ENCODE measurements at regions not wholly inside any gene's neighbourhood (a gene's known extent, or its start where the extent isn't known, plus 50 kb on each side); places are given as distances from the start of the nearest gene placed in this dataset.

GRCh38 chr6:76275746-76276145 is 203.3 kb upstream of the IMPG1 start:
- intact Hi-C loops (cut with DNase I; ENCODE audit: low total_unique reads), result no loop called here
- Histone ChIP-seq H3K36me3 (no peaks in the 10 kb centered on the region), H3K4me1 (no peaks in the 10 kb centered on the region), H3K9me3 (peaks cover 8 to 12% of the 10 kb centered on the region in 2 donors), H3K27ac (no peak overlapping the region), H3K4me3 (no peak overlapping the region), H3K27me3 (no peaks in the 10 kb centered on the region)
- TF ChIP-seq POLR2A (IDR thresholded peaks at IDR 0.05) (no peak), POLR2AphosphoS5 (IDR thresholded peaks at IDR 0.05) (no peak), CTCF (IDR thresholded peaks at IDR 0.05) (no peak)
- no peak for DNase-seq (ENCODE audit: low spot score in 2 of 2)

- Histone ChIP-seq H3K36me3 (no peaks in the 10 kb centered on the region), H3K9me3 (peaks cover 11 to 30% of the 10 kb centered on the region in 2 donors), H3K4me3 (no peak overlapping the region), H3K27ac (no peak overlapping the region), H3K4me1 (no peaks in the 10 kb centered on the region), H3K27me3 (no peaks in the 10 kb centered on the region)
- TF ChIP-seq POLR2A (IDR thresholded peaks at IDR 0.05) (no peak), POLR2AphosphoS5 (IDR thresholded peaks at IDR 0.05) (no peak), CTCF (IDR thresholded peaks at IDR 0.05) (no peak)
- intact Hi-C loops (cut with DNase I; ENCODE audit: low total_unique reads), result no loop called here
- DNase-seq (ENCODE audit: low spot score in 2 of 2), result no peak
Observed at GRCh38 chr6:76264468-76264867, 192.0 kb upstream of the IMPG1 start.

GRCh38 chr6:76262240-76262639 is 189.8 kb upstream of the IMPG1 start:
- Histone ChIP-seq H3K36me3 (no peaks in the 10 kb centered on the region), H3K4me1 (no peaks in the 10 kb centered on the region), H3K9me3 (peaks cover 11 to 22% of the 10 kb centered on the region in 2 donors), H3K27ac (no peak overlapping the region), H3K4me3 (no peak overlapping the region), H3K27me3 (no peaks in the 10 kb centered on the region)
- no peak for TF ChIP-seq CTCF (IDR thresholded peaks at IDR 0.05)
- TF ChIP-seq POLR2AphosphoS5 (IDR thresholded peaks at IDR 0.05), result no peak
- no peak for TF ChIP-seq POLR2A (IDR thresholded peaks at IDR 0.05)
- DNase-seq (ENCODE audit: low spot score in 2 of 2), result no peak
- intact Hi-C loops (cut with DNase I; ENCODE audit: low total_unique reads), result no loop called here

GRCh38 chr6:76250666-76251065 is 178.2 kb upstream of the IMPG1 start:
- Histone ChIP-seq H3K4me1 (no peaks in the 10 kb centered on the region), H3K36me3 (no peaks in the 10 kb centered on the region), H3K27me3 (no peaks in the 10 kb centered on the region), H3K9me3 (no peaks in the 10 kb centered on the region), H3K27ac (no peak overlapping the region), H3K4me3 (no peak overlapping the region)
- intact Hi-C loops (cut with DNase I; ENCODE audit: low total_unique reads), result no loop called here
- no peak for DNase-seq (ENCODE audit: low spot score in 2 of 2)
- no peak for TF ChIP-seq POLR2AphosphoS5 (IDR thresholded peaks at IDR 0.05)

- no peaks in the 10 kb centered on the region for H3K4me1 ChIP-seq
- no peaks in the 10 kb centered on the region for H3K36me3 ChIP-seq
- no peak for TF ChIP-seq POLR2AphosphoS5 (IDR thresholded peaks at IDR 0.05)
- TF ChIP-seq POLR2A (IDR thresholded peaks at IDR 0.05), result no peak
- TF ChIP-seq CTCF (IDR thresholded peaks at IDR 0.05), result no peak
- intact Hi-C loops (cut with DNase I; ENCODE audit: low total_unique reads), result no loop called here
- no peak for DNase-seq (ENCODE audit: low spot score in 2 of 2)
- H3K27me3 ChIP-seq, result no peaks in the 10 kb centered on the region
- no peak overlapping the region for H3K4me3 ChIP-seq
- no peaks in the 10 kb centered on the region for H3K9me3 ChIP-seq
- H3K27ac ChIP-seq, result no peak overlapping the region
Observed at GRCh38 chr6:76247527-76247926, 175.1 kb upstream of the IMPG1 start.

DNA sequence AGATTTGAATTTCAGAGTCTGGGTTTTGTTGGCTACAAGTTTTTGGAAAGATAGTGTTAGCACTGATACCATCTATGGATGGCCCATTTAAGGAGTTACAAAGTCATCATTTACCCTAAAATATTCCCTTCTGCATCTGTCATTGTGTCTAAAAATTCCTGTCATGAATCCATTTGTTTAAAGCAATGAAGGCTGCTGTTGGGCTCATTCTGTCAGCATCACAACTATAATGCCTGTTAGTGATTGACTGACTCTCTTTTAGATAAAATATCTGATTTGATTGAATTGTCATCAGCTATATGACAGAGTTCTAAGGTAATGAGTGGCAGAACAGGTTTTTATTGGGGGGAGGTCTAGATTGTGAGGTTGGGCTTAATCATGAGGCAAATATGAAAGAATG is 167.6 kb upstream of the IMPG1 start:
- H3K4me3 ChIP-seq, result no peak overlapping the region
- no peaks in the 10 kb centered on the region for H3K4me1 ChIP-seq
- H3K27ac ChIP-seq, result no peak overlapping the region
- H3K27me3 ChIP-seq, result no peaks in the 10 kb centered on the region
- DNase-seq (ENCODE audit: low spot score in 2 of 2), result no peak
- H3K36me3 ChIP-seq, result no peaks in the 10 kb centered on the region
- H3K9me3 ChIP-seq, result peaks cover 0 to 15% of the 10 kb centered on the region in 2 donors
- intact Hi-C loops (cut with DNase I; ENCODE audit: low total_unique reads), result loop anchor here (5.0 kb wide), 1 partner anchor 227 kb away; no protein-coding TSS in a partner anchor
- TF ChIP-seq POLR2AphosphoS5 (IDR thresholded peaks at IDR 0.05), result no peak
- no peak for TF ChIP-seq CTCF (IDR thresholded peaks at IDR 0.05)
- no peak for TF ChIP-seq POLR2A (IDR thresholded peaks at IDR 0.05)

Measured in breast epithelium (tissue), 4 donors.